Mucosa of gallbladder (tissue), 1 donor: ENCODE measurements at regions not wholly inside any gene's neighbourhood (a gene's known extent, or its start where the extent isn't known, plus 50 kb on each side); places are given as distances from the start of the nearest gene placed in this dataset.
A peak's percentile ranks its signal among the peaks of the same experiment; 100 is the strongest.

Experiments used
- DNase-seq: peaks from one replicate; pipeline ENCODE4 v3.0.0-alpha.2; 2020; ENCODE audit warnings: low spot score
- donor health status: DM: no; HTN: no; CAD: no.

DNA sequence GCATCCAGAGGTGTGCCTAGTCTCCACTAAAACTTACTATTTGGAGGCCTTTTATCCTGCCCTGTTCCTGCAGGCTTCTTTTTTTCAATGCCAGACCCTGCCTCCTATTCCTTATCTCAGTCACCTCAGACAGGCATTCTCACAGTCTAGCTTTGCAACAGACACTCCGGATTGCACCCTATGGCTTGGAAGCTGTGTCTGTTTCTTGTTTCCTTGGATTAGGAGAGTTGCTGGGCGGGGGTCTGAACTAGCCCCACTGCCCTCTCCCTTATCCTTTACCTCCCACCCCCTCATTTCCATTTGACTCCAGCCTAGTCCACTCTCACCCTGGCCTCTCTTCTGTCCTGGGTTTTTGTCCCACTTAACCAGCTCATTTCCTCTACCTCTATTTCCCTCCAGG lies 228.1 kb upstream of the CITED2 start:
- DNase-seq: no peak

GRCh38 chr6:139600919-139601475 lies 226.5 kb upstream of the CITED2 start:
- DNase-seq: no peak

GRCh38 chr6:139600343-139600742 lies 225.9 kb upstream of the CITED2 start:
- DNase-seq: no peak

DNA sequence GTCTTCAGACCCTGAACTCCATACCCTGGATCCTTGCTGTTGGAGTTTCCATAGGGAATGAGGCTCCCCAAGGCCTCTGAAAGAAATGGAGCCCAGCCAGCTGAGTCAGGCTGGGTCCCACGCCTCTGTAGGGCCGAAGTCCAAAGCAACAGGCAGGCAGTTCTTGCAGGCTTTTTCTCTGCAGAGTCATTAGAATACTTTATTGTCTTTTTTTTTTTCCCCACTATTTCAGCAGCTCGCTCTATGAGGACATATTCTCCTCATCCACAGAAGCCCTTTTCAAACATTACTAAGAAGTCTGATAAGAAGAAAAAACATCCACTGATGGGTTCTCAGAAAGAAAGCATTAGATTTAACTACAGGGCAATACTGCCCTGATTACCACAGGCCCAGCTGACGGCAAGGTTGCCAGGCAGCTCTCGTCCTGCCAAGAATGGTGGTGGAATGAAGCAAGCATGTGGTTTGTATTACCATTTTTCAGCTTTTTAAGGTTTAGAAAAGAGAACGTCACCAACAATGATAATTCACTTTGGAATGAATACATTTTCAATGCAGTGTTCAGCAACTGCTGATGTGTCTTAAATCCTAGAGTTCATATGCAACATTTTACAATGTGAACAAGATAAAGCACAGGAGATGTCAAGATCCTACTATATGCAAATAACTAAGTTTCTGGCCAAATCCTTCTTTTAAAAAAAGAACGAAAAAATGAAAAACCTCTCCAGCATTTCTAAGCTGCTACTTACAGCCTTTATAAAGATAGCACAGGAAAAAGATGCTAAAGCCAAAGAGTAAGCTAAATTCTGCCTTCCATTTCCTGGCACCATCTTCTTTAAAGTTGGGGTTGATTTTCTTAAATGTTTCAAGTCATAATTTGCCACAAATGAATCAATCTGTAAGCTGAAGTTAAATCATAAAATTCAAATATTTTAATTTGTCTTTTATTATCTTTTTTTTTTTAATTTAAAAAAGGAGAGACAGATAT lies 223.6 kb upstream of the CITED2 start:
- peak; percentile 84 for DNase-seq

DNA sequence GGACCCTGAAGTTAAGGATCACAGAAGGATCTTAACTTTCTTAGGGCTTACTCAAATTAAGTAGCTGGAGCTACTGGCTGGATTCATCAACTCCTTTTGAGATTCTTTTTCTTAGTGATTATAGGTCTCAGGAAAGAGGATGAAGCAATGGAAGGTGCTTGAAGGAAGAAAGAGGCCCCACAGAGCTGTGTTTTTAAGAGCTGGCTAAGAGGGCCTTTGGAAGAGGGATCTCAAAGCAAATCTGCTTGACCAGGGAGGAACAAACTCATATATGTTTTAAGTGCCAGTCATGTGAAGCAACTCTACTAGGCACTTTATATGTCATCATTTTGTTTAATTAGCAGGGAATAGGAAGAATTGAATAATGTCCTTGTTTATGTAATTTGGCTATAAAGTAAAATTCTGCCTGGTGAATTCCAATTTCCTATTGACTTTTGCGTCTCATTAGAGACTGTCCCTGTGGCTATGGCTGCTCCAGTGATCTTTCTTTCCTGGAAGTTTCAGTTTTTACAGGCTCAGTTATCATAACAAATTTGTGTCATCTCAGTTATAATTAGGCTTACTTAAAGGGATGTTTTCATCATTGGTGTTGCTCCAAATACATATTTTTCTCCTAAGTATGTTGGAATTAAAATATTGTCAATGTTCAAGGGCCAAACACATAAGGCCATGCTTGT lies 222.8 kb upstream of the CITED2 start:
- DNase-seq: no peak

- DNase-seq: no peak
Observed at GRCh38 chr6:139595183-139595582, 220.7 kb upstream of the CITED2 start.

DNA sequence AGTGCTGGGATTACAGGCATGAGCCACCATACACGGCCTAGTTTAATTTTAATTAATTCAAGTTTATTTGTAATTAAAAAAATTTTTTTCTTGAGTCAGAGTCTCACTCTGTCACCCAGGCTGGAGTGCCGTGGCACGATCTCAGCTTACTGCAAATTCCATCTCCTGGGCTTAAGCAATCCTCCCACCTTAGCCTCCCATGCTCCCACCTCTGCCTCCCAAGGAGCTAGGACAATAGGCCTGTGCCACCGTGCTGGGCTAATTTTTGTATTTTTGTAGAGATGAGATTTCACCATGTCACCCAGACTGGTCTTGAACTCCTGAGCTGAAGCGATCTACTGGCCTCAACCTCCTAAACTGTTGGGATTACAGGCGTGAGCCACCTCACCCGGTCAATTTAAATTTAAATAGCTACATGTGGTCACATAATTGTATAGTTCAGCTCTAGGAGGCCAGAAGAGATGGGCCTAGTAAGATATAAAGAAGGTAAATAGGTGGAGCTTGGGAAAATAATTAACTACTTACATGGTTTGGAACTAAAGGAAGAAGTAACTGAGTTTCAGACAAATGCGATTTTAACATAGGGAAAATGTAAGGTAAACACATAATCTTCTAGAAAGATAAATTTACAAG lies 220.0 kb upstream of the CITED2 start:
- DNase-seq: no peak

GRCh38 chr6:139593081-139593480 lies 218.6 kb upstream of the CITED2 start:
- no peak for DNase-seq

DNA sequence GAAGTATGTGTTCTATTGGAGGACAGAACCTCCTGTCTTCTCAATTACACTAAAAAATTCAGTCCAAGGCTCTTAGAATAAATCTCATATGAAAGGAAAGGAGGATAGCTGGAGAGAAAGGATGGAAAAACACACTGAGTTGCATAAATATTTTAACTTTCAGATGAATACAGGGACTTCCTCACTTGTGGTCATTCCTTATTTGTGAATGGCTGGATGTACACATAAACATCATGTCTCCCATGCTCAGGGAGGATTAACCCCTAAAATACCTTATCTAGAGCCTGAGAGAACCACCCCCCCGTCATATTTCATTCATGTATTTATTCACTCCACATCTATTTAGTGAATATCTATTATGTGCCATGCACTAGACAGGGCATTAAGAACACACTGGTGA lies 217.6 kb upstream of the CITED2 start:
- no peak for DNase-seq

- no peak for DNase-seq
Observed at GRCh38 chr6:139591075-139591865, 216.8 kb upstream of the CITED2 start.

DNA sequence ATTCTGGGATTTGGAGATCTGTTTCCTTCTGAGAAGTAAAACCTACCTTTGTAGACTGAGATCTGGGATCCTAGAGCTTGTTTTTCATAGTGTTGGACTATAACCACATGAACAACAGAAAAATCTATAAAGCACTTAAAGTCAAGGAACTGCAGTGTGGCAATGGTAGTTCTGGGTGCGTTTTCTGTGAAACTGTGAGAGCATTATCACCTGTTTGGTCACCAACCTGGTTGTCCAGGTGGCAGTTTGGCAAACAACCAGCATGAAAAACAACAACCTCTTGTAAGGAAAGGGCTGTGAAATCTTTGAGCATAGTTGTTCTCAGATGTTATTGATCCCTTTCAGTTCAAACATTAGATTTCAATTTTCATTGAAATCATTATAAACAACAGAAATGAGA lies 215.8 kb upstream of the CITED2 start:
- DNase-seq: peak; percentile 47

- DNase-seq: no peak
Observed at GRCh38 chr6:139588734-139589593, 214.5 kb upstream of the CITED2 start.

DNA sequence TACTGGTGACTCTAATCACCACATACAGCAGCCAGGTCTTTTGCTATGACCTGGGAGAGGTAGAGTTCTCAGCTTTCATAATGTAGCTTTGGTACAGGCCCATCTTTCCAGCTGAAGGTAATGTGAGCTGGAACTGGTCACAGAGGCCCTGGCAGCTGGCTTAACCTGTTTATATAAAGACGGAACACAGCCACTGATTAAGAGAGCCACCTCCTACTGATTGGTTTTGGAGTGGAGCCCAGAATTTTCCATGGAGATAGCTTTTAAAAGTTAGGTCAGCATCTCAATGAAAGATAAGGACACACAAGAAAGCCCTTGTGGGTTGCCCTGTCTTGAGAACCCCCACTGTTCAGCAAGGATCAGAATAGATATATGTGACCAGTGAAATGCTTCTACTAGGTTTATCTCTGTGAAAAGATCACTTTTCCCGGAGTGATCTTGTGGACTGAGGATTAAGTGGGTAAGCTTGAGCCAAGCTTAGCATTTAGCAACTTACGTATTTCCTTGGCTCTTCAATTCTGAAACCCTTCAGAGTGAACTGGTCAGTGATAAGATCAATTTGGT lies 213.7 kb upstream of the CITED2 start:
- peak; percentile 89 for DNase-seq

GRCh38 chr6:139587469-139587868 lies 213.0 kb upstream of the CITED2 start:
- no peak for DNase-seq

GRCh38 chr6:139586273-139586672 lies 211.8 kb upstream of the CITED2 start:
- DNase-seq: no peak

GRCh38 chr6:139584599-139584998 lies 210.2 kb upstream of the CITED2 start:
- no peak for DNase-seq

DNA sequence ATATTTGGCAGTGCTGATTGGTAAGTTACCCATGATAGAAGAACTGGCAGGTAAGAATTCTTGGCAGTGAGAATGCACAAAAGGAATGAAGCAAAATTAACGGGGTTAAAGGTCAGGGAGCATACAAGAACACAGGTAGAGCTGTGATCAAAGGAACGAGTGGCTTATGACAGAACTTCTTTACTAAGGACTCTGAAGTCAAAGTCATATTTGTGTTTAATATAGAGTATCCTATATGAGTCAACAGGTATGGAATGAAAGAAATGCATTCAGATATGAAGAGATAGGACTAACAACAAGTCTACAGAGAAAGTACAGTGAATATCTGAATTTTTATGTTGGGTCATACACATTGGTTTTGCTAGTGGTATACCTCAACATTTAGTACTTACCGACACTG lies 209.0 kb upstream of the CITED2 start:
- no peak for DNase-seq

DNA sequence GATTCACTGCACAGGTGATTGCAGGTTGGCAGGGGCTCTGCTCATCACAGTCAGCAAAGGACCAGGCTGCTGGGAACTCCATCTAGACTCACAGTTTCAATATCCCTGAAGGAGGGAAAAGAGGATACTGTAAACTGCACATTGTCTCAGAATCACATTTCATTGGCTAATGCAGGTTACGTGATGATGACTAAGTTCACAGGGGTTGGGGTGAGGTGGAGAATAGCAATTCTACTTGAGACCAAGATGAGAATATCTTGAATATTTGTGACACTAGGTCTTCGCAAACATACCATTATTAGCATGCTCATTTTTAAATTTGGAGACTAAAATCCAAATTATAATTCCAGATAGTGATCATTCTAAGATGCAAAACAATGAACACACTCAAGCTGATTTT lies 208.5 kb upstream of the CITED2 start:
- DNase-seq: no peak

GRCh38 chr6:139581485-139581865 lies 207.0 kb upstream of the CITED2 start:
- no peak for DNase-seq
